A673 (cell line): ENCODE measurements at regions not wholly inside any gene's neighbourhood (a gene's known extent, or its start where the extent isn't known, plus 50 kb on each side); places are given as distances from the start of the nearest gene placed in this dataset.

ENCODE experiments used
- BruUV-seq: library from RNA; stranded (reverse); fragments of 400-500 nt; replicated peaks from 2 replicates; lab custom pipeline; 2021; lab: Mats Ljungman, UMichigan
- CTCF ChIA-PET: fragments of 300-600 bp; sonication (Branson Sonifier 250); formaldehyde crosslinking; loops from one replicate; lab custom pipeline; 2022; ENCODE audit warnings: antibody characterized with exemption; lab: Charles Lee
- POLR2A ChIA-PET: fragments of 300-600 bp; sonication (Branson Sonifier 250); formaldehyde crosslinking; loops from one replicate; lab custom pipeline; 2022; ENCODE audit warnings: antibody characterized with exemption; ENCODE audit not compliant: low non-redundant PET; lab: Charles Lee
- DNase-seq: peaks from one replicate; pipeline ENCODE4 v3.0.0-alpha.2; 2015; ENCODE audit warnings: low spot score
- H3K27ac ChIP-seq: fragments of 200-600 bp; sonication (generic); 2 replicates; pipeline ENCODE4 v1.5.1; 2016; ENCODE audit warnings: mixed run types, low read depth, mild to moderate bottlenecking, mixed read lengths, antibody characterized with exemption, low read length; ENCODE audit not compliant: poor library complexity, severe bottlenecking
- H3K27me3 ChIP-seq: fragments of 200-600 bp; sonication (generic); replicated peaks from 2 replicates; pipeline ENCODE4 v1.6.1; 2017; ENCODE audit warnings: mixed run types, low read depth, mild to moderate bottlenecking, mixed read lengths, antibody characterized with exemption, low read length; ENCODE audit not compliant: insufficient read depth, poor library complexity
- H3K36me3 ChIP-seq: fragments of 200-600 bp; sonication (generic); 2 replicates; pipeline ENCODE4 v1.6.1; 2016; ENCODE audit warnings: mixed run types, mild to moderate bottlenecking, mixed read lengths, antibody characterized with exemption, low read length; ENCODE audit not compliant: insufficient read depth, poor library complexity, severe bottlenecking
- H3K4me1 ChIP-seq: fragments of 200-600 bp; sonication (generic); 2 replicates; pipeline ENCODE4 v1.6.1; 2017; ENCODE audit warnings: mixed run types, mild to moderate bottlenecking, mixed read lengths, antibody characterized with exemption, low read length; ENCODE audit not compliant: insufficient read depth, poor library complexity, severe bottlenecking
- H3K4me3 ChIP-seq: fragments of 200-600 bp; sonication (generic); 2 replicates; pipeline ENCODE4 v1.5.1; 2016; ENCODE audit warnings: low read depth, mixed run types, mild to moderate bottlenecking, mixed read lengths, low read length; ENCODE audit not compliant: poor library complexity, severe bottlenecking
- H3K9me3 ChIP-seq: fragments of 200-600 bp; sonication (generic); 2 replicates; pipeline ENCODE4 v1.6.1; 2016; ENCODE audit warnings: mixed run types, low read depth, mild to moderate bottlenecking, mixed read lengths, antibody characterized with exemption, low read length; ENCODE audit not compliant: poor library complexity, severe bottlenecking
- EZH2 ChIP-seq: fragments of 200-600 bp; sonication (generic); IDR thresholded peaks from 2 replicates; pipeline ENCODE4 v1.6.1; 2017; ENCODE audit warnings: borderline replicate concordance, low read depth, mild to moderate bottlenecking, mixed read lengths, antibody characterized with exemption, low read length; ENCODE audit not compliant: poor library complexity, severe bottlenecking
- intact Hi-C: fragments of 100-400 bp; cut with micrococcal nuclease; formaldehyde crosslinking; loops from one replicate; pipeline ENCODE4 v1.10.0; 2022; ENCODE audit not compliant: unreplicated experiment
- TF ChIP-seq, protein P1 (sequence below): fragments of 300-800, 200-600 bp; sonication (generic); conservative IDR thresholded peaks from 2 replicates; pipeline ENCODE4 v1.5.1; 2017; ENCODE audit warnings: low read depth, mild to moderate bottlenecking, antibody characterized with exemption, low read length, moderate library complexity, mixed read lengths

DNA sequence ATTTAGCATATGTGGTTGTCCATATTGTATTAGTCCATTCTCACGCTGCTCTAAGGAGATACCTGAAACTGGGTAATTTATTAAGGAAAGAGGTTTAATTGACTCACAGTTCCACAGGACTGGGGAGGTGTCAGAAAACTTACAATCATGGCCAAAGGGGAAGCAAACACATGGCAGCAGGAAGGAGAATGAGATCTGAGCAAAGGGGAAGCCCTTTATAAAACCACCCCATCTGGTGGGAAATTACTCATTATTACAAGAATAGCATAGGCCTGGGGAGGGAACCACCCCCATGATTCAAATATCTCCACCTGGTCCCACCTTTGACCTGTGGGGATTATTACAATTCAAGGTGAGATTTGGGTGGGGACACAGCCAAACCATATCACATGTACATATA is 122.6 kb upstream of the ANK2 start:
- intact Hi-C loops = no loop called here
- H3K4me1 ChIP-seq = peaks cover 16% of the 10 kb centered on the region
- no TSS peak for BruUV-seq
- no peak for DNase-seq
- no peaks in the 10 kb centered on the region for H3K9me3 ChIP-seq
- no peak overlapping the region for H3K27ac ChIP-seq
- H3K36me3 ChIP-seq = no peaks in the 10 kb centered on the region
- CTCF ChIA-PET = interaction anchor here (1.3 kb wide), 1 partner anchor 12 kb away, joined by 3 read pairs; no protein-coding TSS in a partner anchor
- TF ChIP-seq EZH2 = no peak
- TF ChIP-seq, protein P1, sequence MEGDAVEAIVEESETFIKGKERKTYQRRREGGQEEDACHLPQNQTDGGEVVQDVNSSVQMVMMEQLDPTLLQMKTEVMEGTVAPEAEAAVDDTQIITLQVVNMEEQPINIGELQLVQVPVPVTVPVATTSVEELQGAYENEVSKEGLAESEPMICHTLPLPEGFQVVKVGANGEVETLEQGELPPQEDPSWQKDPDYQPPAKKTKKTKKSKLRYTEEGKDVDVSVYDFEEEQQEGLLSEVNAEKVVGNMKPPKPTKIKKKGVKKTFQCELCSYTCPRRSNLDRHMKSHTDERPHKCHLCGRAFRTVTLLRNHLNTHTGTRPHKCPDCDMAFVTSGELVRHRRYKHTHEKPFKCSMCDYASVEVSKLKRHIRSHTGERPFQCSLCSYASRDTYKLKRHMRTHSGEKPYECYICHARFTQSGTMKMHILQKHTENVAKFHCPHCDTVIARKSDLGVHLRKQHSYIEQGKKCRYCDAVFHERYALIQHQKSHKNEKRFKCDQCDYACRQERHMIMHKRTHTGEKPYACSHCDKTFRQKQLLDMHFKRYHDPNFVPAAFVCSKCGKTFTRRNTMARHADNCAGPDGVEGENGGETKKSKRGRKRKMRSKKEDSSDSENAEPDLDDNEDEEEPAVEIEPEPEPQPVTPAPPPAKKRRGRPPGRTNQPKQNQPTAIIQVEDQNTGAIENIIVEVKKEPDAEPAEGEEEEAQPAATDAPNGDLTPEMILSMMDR = no peak
- POLR2A ChIA-PET = no interaction called here
- no peaks in the 10 kb centered on the region for H3K27me3 ChIP-seq
- H3K4me3 ChIP-seq = no peak overlapping the region

DNA sequence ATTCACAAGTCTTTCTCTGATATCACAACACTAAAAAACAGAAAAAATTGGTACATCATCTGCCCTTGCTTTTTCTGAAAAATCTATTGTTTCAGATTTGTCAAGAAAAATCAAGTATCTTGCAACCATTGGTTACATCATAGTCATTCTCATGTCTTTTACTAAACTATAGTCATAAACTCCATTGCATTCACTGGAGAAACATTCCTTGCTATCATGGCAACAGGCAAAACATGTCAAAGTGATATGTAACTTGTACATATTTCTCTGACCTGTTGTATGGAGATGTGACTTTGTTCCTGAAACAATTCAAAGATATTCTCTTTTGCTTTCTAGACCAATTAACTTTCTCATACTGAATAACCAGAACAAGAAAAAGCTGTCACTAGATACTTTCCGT is 121.9 kb upstream of the ANK2 start:
- no TSS peak for BruUV-seq
- no peak for DNase-seq
- no peaks in the 10 kb centered on the region for H3K36me3 ChIP-seq
- intact Hi-C loops = no loop called here
- no peak overlapping the region for H3K27ac ChIP-seq
- TF ChIP-seq, protein P1 = no peak
- TF ChIP-seq EZH2 = no peak
- no peak overlapping the region for H3K4me3 ChIP-seq
- CTCF ChIA-PET = interaction anchor here (0.6 to 1.3 kb wide), 2 partner anchors 11 to 217 kb away, joined by 3 read pairs; no protein-coding TSS in a partner anchor
- POLR2A ChIA-PET = no interaction called here
- H3K9me3 ChIP-seq = no peaks in the 10 kb centered on the region
- no peaks in the 10 kb centered on the region for H3K27me3 ChIP-seq
- peaks cover 16% of the 10 kb centered on the region for H3K4me1 ChIP-seq

- no peaks in the 10 kb centered on the region for H3K9me3 ChIP-seq
- no TSS peak for BruUV-seq
- intact Hi-C loops = no loop called here
- H3K27ac ChIP-seq = no peak overlapping the region
- CTCF ChIA-PET = interaction anchor here (0.6 kb wide), 1 partner anchor 20 kb away, joined by 3 read pairs; no protein-coding TSS in a partner anchor
- H3K4me3 ChIP-seq = no peak overlapping the region
- no peaks in the 10 kb centered on the region for H3K36me3 ChIP-seq
- POLR2A ChIA-PET = no interaction called here
- TF ChIP-seq, protein P1 = no peak
- no peak for TF ChIP-seq EZH2
- H3K27me3 ChIP-seq = no peaks in the 10 kb centered on the region
- no peak for DNase-seq
- peaks cover 13% of the 10 kb centered on the region for H3K4me1 ChIP-seq
Measured at GRCh38 chr4:112931001-112931400, 118.5 kb upstream of the ANK2 start.
